H1 (cell line): ENCODE measurements at regions not wholly inside any gene's neighbourhood (a gene's known extent, or its start where the extent isn't known, plus 50 kb on each side); places are given as distances from the start of the nearest gene placed in this dataset.

Experiments
- BACH1 ChIP-seq: IDR thresholded peaks from 2 replicates; pipeline ENCODE4 v1.6.1; 2012; ENCODE audit warnings: low read length, improper control_type of control experiment
- CBX8 ChIP-seq: fragments of 300-800, 300-1000 bp; sonication (generic); IDR thresholded peaks from 2 replicates; pipeline ENCODE4 v1.7.1; 2016; ENCODE audit warnings: low read depth, low read length, borderline replicate concordance
- E2F6 ChIP-seq: IDR thresholded peaks from 2 replicates; pipeline ENCODE4 v1.6.1; 2012; ENCODE audit warnings: inconsistent platforms
- RFX5 ChIP-seq: IDR thresholded peaks from 2 replicates; pipeline ENCODE4 v1.6.1; 2011; ENCODE audit warnings: low read depth, low read length, improper control_type of control experiment, borderline replicate concordance
- TAF1 ChIP-seq: IDR thresholded peaks from 2 replicates; pipeline ENCODE4 v1.6.1; 2011; ENCODE audit warnings: mild to moderate bottlenecking, low read depth, low read length

DNA sequence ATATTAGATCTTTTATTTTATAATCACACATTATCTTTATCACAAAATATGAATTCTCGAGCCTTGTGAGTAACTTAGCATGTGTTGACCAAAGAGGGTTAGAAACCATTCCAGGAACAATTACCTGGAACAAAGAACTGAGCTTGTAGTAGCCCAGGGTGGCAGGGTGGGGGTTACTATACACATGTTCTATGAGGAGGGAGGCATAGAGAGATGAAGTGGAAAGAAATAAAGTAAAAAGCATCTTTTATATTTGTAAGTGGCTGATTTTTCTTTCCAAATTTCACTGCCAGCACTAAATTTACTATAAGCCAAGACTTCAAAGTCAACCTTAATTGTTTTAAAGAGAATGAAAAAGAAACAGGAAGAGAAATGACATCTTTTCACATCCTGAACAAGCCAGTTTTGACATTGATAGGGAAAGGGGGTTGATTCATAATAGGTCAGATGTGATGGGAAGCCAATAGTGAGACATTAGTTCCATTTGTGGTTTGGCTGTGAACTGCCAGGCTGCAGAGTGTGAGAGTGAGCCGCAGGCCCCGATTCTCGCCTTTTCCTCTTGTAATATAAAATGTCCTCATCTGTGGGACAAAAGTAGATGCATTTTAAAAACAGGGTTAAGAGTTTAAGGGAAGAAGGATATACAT is 52.7 kb upstream of the MYB start (continued):
- TF ChIP-seq E2F6 = no peak
- TF ChIP-seq CBX8 = no peak
- no peak for TF ChIP-seq BACH1
- no peak for TF ChIP-seq TAF1
- TF ChIP-seq RFX5 = no peak
